Activated naive CD4-positive, alpha-beta T cell treated with anti-CD3 and anti-CD28 coated beads, Interleukin-2, amount 50 U/mL, for 72 hours (primary cell): ENCODE measurements at regions not wholly inside any gene's neighbourhood (a gene's known extent, or its start where the extent isn't known, plus 50 kb on each side); places are given as distances from the start of the nearest gene placed in this dataset.
"Not testable (repeated sequence)": the region's sequence is repeated elsewhere in the genome, so short reads cannot be mapped to it uniquely, and the experiment has no call there.

ENCODE experiments used
- ATAC-seq, 2 donors: fragments of 150-1000 bp; cut with Tn5 transposase; 2 replicates each; pipeline ENCODE4 v1.10.0; 2021; ENCODE audit warnings: mild to moderate bottlenecking in 2 of 2, moderate library complexity in 2 of 2
- DNase-seq, 2 donors: peaks; one replicate each; pipeline ENCODE4 v3.0.0; 2021 to 2022; ENCODE audit warnings: low spot score in 2 of 2
- H3K27ac Mint-ChIP-seq, 2 donors: one replicate each; pipeline ENCODE4 v1.8.0; 2022; ENCODE audit warnings: mild to moderate bottlenecking in 2 of 2, mixed read lengths in 2 of 2
- H3K36me3 Mint-ChIP-seq, 2 donors: one replicate each; pipeline ENCODE4 v1.8.0; 2022; ENCODE audit warnings: mixed read lengths in 2 of 2
- H3K9me3 Mint-ChIP-seq, 2 donors: one replicate each; pipeline ENCODE4 v1.8.0; 2022; ENCODE audit warnings: mixed read lengths in 2 of 2

DNA sequence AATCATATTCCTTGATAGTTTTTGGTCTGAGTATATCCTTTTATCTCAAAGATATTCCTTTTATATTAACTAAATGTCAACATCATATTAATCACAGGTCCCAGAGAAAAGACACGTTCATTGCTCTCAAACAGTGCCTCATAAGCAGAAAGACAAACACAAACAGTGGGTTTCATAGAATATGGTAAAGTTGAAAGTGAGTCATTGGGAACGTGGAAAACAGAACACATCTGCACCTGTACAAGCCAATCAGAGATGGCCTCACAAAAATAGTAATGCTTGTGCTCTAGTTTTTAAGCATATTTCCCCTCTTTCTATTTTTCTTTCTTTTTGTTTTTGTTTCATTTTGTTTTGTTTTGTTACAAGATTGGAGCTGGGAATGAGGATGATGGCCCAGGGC, 328.4 kb upstream of the MAP2 start:
- Mint-ChIP-seq H3K27ac (no peak overlapping the region), H3K9me3 (peaks cover 8 to 11% of the 10 kb centered on the region in 2 donors), H3K36me3 (peaks cover 0 to 7% of the 10 kb centered on the region in 2 donors)
- DNase-seq (no peak), ATAC-seq (no peak)

DNA sequence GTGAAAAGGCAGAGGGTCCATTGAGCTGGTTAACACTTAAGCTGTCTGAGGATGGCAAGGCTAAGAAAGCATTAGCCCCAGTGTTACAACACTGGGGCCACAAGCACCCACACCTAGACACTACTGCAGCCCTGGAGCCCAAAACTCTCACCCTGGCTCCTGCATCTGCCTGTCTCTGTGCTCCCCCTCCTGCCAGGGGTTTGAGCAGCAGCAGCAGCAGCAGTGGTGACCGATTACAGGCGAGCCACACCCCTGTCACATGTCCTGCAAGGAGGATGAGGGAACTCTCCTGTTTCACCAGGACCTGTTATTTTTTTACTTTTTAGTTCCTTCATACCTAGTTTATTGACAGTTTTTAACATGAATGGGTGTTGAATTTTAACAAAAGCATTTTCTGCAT, 326.7 kb upstream of the MAP2 start:
- DNase-seq, result no peak
- peaks cover 8 to 11% of the 10 kb centered on the region in 2 donors for H3K9me3 Mint-ChIP-seq
- ATAC-seq, result no peak
- peaks cover 0 to 7% of the 10 kb centered on the region in 2 donors for H3K36me3 Mint-ChIP-seq
- no peak overlapping the region for H3K27ac Mint-ChIP-seq

DNA sequence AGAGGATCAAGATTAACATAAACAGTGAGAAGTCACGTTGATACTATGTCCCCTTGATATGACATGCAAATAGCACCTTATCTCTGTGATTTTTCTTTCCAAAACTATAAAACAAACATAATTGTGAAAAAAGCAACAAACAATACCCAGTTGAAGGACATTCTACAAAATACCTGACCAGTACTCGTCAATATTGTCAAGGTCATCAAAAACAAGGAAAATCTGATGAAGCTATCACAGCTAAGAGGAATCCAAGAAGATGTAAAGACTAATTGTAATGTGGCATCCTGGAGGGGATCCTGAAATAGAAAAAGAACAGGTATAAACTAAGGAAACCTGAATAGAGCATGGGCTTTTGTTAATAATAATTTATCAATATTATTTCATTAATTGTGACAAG, 321.5 kb upstream of the MAP2 start:
- no peak for ATAC-seq
- Mint-ChIP-seq H3K9me3 (peaks cover 0 to 6% of the 10 kb centered on the region in 2 donors), H3K36me3 (no peaks in the 10 kb centered on the region), H3K27ac (no peak overlapping the region)
- no peak for DNase-seq

DNA sequence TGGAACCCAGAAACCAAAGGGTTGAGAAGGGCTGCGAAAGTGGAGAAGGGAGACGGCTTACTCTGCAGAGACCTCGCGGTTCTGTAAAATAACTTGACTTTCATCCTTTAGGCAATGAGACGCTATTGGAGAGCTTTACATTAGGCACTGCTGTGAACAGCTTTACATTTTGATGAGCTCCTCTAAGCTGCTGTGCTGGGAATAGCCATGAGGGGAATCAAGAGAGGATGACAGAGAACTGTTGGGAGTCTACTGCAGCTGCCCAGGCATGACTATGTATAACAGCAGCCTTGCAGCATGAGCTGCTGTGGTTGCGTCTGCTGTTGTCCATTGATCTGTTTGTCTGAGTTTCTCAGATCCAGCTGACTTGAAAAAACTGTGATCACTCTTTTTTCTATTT, 310.8 kb upstream of the MAP2 start:
- no peaks in the 10 kb centered on the region for H3K36me3 Mint-ChIP-seq
- no peak for ATAC-seq
- H3K9me3 Mint-ChIP-seq, result peaks cover 4% of the 10 kb centered on the region in 2 donors
- DNase-seq, result no peak
- peak overlapping the region in 1 of 2 donors; percentile 80 for H3K27ac Mint-ChIP-seq

DNA sequence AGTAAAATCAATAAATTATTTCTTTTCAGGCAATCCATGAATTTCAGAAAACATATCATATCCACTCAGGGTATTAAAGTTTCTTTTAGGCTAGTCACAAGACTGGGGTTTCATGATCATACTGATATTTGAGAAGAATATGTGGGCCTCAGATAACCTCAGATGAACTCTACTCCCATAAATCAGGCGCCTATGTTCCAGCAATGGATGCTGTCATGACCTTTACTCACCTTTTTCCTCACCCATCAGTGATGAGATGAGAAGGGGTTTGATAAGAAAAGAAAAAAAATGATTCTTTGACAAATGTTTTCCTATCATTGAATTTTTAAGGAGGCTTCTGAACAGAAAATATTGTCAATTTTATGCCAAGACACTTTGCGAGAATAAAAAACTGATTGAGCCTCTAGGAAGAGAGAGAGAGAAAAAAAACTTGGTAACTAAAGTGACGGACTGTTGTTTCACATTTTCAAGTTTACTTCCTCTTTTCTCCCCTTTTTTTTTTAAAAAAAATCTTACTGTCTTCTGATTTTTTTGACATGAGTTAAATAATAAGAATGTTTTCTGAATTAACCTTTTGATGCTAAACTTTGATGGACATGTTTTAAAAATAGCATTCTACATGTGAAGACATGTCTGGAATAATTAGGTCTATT, 309.1 kb upstream of the MAP2 start:
- no peak overlapping the region for H3K27ac Mint-ChIP-seq
- no peaks in the 10 kb centered on the region for H3K36me3 Mint-ChIP-seq
- DNase-seq (no peak), ATAC-seq (no peak)
- peaks cover 4% of the 10 kb centered on the region in 2 donors for H3K9me3 Mint-ChIP-seq

DNA sequence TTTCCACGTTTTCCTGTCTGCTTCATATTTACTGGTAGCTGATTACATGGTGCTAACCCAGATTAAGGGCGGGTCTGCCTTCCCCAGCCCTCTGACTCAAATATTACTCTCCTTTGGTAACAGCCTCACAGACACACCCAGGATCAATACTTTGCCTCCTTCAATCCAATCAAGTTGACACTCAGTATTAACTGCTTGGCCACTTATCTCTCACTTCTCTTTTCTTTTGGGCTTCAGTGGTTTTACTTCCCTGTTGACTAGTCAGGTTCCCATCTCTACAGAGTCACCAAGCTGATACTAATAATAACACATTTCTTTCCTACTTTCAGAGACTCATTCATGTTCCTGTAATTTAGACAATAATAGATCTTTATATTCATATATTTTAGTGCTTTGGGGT, 302.2 kb upstream of the MAP2 start:
- DNase-seq (no peak), ATAC-seq (no peak)
- H3K27ac Mint-ChIP-seq, result no peak overlapping the region
- peaks cover 4 to 14% of the 10 kb centered on the region in 2 donors for H3K9me3 Mint-ChIP-seq
- no peaks in the 10 kb centered on the region for H3K36me3 Mint-ChIP-seq

DNA sequence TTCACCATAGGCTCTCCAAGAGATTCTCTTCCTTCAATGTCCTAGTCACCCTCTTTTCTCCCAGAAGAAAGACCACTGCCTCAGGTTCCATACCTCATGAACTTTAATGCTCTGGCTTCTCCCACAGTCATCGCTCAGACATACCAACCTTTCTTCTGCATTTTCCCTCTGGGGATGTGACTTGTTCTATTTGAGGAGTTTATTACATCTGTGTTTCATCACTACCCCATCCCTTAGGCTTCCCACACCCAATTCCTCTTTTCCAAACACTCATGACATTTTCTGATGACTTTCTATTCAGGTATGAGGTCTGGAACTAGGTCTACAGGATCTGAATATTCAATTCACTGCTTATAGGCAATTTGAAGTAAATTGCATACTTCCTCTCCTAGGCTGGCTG, 298.6 kb upstream of the MAP2 start:
- DNase-seq, result no peak
- no peak overlapping the region for H3K27ac Mint-ChIP-seq
- H3K36me3 Mint-ChIP-seq, result no peaks in the 10 kb centered on the region
- ATAC-seq, result no peak
- H3K9me3 Mint-ChIP-seq, result peaks cover 0 to 7% of the 10 kb centered on the region in 2 donors

DNA sequence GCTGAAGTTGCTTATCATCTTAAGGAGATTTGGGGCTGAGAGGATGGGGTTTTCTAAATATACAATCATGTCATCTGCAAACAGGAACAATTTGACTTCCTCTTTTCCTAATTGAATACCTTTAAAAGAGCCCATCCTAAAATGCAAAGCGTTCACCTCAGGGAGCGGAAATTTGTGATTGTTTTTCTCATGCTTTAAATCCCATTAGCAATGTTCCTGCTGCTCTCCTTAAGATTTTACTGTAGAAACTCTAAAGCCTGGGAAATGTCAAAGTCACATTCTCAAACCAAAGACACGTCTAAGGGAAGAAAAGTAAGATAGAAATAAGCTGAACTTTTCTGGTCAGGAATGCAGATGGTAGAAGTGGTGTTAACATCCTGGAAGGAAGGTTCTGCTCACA, 285.8 kb upstream of the MAP2 start:
- no peak overlapping the region for H3K27ac Mint-ChIP-seq
- DNase-seq (no peak), ATAC-seq (no peak)
- H3K36me3 Mint-ChIP-seq, result no peaks in the 10 kb centered on the region
- peaks cover 8% of the 10 kb centered on the region in 2 donors for H3K9me3 Mint-ChIP-seq

DNA sequence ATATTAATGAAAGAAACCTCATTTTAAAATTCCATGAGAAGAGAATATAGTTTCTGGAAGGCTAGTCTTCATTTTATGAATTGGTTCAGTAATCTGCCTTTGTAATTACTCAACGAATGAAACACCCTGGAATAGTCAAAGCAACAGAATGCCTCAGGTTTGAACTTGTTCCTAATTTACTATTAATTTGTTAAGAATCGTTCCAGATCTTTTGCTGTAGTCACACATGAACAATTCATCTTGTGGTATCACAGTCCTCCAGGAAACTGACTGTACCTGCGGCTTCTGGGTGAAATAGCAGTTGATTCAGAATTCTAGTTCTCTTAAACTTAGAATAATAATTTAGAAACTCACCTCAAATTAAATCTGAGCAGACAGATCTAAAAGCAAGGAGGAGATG, 282.7 kb upstream of the MAP2 start:
- DNase-seq (no peak), ATAC-seq (no peak)
- Mint-ChIP-seq H3K36me3 (no peaks in the 10 kb centered on the region), H3K27ac (no peak overlapping the region), H3K9me3 (peaks cover 3 to 8% of the 10 kb centered on the region in 2 donors)

DNA sequence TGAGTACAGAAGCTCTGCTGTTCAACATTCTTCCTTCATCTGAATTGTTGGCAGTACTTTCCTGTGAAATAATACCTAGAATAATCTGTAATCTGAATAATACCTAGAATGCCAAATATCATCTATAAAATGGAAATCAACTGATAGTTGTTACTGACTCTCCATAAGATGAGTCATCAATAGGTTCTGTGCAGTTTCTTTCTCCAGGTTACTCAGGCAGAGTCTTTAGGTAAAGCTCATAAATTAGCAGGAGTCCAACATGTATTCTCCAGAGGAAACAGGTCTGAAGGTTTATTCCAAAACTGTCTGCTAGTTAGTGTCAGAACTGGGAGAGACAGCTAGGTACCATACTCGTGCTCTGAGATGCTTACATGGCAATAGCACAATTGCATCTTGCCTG, 282.0 kb upstream of the MAP2 start:
- Mint-ChIP-seq H3K36me3 (no peaks in the 10 kb centered on the region), H3K27ac (no peak overlapping the region), H3K9me3 (peaks cover 0 to 8% of the 10 kb centered on the region in 2 donors)
- DNase-seq (no peak), ATAC-seq (no peak)

DNA sequence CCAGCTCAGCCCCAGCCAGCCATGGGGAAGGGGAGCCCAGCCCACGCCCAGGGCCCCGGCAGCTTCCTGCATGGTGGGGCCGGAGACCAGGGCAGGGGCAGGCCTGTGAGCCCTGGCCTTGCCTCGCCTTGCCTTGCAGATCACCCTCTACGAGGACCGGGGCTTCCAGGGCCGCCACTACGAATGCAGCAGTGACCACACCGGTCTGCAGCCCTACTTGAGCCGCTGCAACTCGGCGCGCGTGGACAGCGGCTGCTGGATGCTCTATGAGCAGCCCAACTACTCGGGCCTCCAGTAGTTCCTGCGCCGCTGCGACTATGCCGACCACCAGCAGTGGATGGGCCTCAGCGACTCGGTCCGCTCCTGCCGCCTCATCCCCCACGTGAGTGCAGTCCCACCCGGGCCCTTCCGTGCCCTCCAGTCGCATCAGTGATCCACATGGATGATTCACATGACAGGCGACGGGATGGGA, 278.6 kb upstream of the MAP2 start:
- H3K36me3 Mint-ChIP-seq, H3K9me3 Mint-ChIP-seq, H3K27ac Mint-ChIP-seq, DNase-seq, ATAC-seq: not testable (repeated sequence)

DNA sequence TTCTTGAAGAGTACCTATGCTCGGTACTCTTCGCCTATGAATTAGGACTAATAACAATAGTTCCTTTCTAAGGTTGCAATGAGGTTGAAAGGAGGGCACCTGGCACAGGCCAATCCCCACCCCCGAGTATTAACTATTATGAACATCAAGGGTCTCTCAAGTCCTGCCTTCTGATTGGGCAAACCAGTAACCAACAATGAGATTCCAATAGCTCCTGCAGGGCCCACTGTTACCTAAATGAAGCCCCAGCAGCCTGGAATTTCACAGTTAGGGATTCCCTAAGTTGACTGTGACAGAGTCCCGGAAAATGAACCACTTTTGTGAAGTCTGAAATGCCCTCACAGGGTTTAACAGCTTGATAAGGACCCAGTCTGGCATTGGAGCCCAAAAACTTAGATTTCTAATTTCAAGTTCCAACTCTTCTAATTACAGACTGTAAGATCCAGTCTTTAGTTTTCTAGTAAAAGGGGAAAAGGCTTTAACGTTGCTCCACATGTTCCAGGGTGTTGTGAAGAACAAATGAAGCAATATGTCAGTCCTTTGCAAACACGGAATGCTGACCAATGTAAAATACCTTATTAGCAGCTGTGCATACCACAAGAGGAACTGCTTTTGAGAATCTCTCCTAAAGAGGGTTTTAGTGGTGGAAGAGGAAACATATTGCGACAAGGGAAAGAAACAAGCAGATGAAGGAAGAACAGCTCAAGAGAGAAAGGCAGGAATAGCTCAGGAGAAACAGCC, 277.7 kb upstream of the MAP2 start:
- DNase-seq, result no peak
- ATAC-seq, result no peak
- no peak overlapping the region for H3K27ac Mint-ChIP-seq
- no peaks in the 10 kb centered on the region for H3K36me3 Mint-ChIP-seq
- H3K9me3 Mint-ChIP-seq, result no peaks in the 10 kb centered on the region

DNA sequence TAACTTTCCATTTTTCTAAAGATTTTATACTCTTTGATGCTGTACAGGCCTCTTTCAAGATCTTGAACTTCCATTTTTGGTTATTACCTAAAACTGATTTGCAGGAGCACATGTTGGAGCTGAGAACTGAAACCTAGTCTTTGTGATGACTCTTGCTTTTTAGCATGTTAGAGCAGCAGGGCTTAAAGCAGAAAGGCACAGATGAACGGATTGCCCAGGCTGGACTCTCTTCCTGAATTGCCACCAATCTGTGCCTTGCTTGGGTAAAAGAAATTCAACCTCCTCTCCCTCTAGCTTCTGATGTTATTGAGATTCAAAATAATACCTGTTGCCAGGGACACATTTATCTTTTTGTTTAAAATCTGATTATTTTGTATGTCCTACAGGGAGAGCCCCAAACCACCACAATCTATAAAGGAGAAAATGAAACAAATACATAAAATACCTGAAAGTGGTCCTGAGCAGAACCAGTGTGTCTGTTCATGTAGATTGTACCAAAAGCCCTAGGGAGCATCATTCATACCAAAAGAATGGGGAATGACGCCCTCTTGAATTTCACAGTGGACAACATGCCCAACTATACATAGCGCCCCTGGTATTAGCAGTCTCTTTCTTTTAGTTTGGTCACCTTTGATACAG, 277.0 kb upstream of the MAP2 start:
- Mint-ChIP-seq H3K27ac (no peak overlapping the region), H3K36me3 (no peaks in the 10 kb centered on the region), H3K9me3 (no peaks in the 10 kb centered on the region)
- ATAC-seq (no peak), DNase-seq (no peak)

DNA sequence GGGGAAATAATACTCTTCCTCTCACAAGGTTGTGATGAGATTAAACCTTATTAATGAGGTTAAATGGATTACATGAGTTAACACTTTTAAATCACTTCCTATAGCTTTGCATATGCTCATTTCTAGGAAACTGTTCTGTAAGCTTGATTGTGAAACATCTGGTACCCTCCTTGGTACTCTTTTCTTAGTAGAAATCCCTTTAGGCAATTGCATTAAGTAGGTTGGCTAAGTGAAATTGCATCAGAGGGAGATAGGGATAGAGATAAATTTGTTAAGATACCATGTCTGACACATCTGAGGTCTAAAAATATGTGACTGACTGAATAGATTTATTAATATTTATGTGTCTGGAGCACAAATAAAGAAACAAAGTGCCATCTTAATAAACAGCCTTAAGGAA, 275.9 kb upstream of the MAP2 start:
- Mint-ChIP-seq H3K9me3 (no peaks in the 10 kb centered on the region), H3K27ac (no peak overlapping the region), H3K36me3 (no peaks in the 10 kb centered on the region)
- ATAC-seq, result no peak
- DNase-seq, result no peak

DNA sequence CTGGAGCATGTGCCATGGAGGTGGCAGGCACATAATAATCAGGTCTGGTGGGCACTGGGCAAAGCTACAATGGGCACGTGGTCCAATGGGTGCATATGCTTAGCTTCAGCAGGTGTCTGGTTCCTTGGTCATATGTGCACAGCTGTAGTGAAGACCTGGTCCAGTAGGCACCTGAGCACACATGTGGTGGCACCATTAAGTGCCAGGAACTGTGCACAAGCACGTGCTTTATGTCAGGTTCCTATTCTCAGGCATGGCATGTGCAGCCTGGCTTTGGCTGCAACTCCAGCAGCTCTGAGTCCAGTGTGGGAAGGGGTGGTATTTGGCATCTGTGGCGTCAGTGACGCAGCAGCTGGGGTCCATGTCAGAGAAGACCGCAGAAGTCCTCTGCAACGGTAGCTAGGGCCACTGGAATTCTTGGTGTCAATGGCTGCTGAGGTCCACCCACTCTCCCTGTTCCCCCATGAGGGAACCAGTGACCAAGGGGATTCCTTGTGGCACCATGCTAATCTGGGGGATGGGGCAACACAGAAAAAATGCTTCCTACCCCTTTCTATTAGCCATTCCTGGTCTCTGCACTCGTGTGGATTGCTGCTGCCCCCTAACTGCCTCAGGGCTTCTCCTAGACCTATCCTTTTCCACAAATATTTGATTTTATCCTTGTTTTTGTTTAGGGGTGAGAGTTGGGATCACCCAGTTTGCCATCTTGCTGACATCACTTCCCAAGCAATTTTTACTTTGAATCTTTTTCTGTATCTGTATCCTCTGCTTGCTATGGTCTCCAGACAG, 262.9 kb upstream of the MAP2 start:
- ATAC-seq (no peak), DNase-seq (no peak)
- H3K36me3 Mint-ChIP-seq, result peaks cover 0 to 4% of the 10 kb centered on the region in 2 donors
- peaks cover 0 to 3% of the 10 kb centered on the region in 2 donors for H3K9me3 Mint-ChIP-seq
- H3K27ac Mint-ChIP-seq, result no peak overlapping the region

DNA sequence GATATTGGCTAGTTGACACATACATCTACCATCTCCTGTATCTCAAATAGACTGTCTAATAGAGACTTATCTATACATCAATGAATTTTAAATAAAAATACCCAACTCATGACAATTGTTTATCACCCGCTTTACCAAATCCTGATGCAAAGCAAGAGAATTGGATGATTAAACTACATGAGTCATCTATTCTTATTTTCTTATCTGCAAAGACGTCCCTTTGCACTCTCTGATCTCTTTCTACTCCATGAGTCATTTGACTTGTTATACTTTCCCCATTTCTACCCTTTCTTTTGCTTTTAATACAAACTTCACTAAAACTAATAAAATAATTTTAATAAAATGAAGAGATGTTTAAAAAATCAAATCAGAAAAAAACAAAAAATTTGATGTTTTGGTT, 261.7 kb upstream of the MAP2 start:
- ATAC-seq (no peak), DNase-seq (no peak)
- Mint-ChIP-seq H3K27ac (no peak overlapping the region), H3K36me3 (peaks cover 0 to 4% of the 10 kb centered on the region in 2 donors), H3K9me3 (peaks cover 0 to 3% of the 10 kb centered on the region in 2 donors)

DNA sequence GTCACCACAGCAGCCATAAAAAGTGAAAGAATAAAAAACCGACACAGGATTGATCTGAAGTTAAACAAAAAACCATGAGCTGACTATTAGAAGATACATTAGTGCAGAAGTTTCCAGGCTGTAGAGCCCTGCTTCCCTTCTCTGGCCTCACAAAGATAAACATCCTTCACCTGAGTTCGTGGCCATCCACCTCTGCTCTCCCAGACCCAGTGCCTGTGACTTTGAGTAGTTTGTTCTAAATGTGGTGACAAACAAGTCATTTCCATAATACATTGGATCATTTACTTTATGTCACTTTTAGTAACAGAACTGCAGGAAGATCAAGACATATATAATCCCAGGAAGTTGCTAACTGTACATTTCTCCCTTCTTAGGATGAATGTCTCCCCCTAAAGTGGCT, 241.9 kb upstream of the MAP2 start:
- Mint-ChIP-seq H3K36me3 (no peaks in the 10 kb centered on the region), H3K27ac (no peak overlapping the region)
- peak in 1 of 2 donors; percentile 54 for ATAC-seq

More for the DNA sequence above, 241.9 kb upstream of the MAP2 start:
- peaks cover 13 to 18% of the 10 kb centered on the region in 2 donors for H3K9me3 Mint-ChIP-seq
- no peak for DNase-seq
